ENCODE measurements at regions not wholly inside any gene's neighbourhood (a gene's known extent, or its start where the extent isn't known, plus 50 kb on each side); places are given as distances from the start of the nearest gene placed in this dataset.

- no peak for DNase-seq (ENCODE audit: extremely low spot score)
Measured at GRCh38 chr17:79546386-79546785, 64.5 kb downstream of the RBFOX3 start.

GRCh38 chr17:79545251-79546005 is 65.4 kb downstream of the RBFOX3 start:
- no peaks in the 10 kb centered on the region for H3K36me3 ChIP-seq (ENCODE audit: insufficient read depth)
- WGBS, result 76% methylated on average over 20 of the region's 20 CpGs
- no peak overlapping the region for H3K4me3 ChIP-seq (ENCODE audit: low read depth, low read length)
- DNase-seq (ENCODE audit: extremely low spot score), result no peak
- no peaks in the 10 kb centered on the region for H3K4me1 ChIP-seq (ENCODE audit: insufficient read depth)
- no peak overlapping the region for H3K27ac ChIP-seq (ENCODE audit: low read depth)

More at GRCh38 chr17:79546386-79546785, 64.5 kb downstream of the RBFOX3 start:
- H3K4me1 ChIP-seq (ENCODE audit: insufficient read depth), result no peaks in the 10 kb centered on the region
- no peaks in the 10 kb centered on the region for H3K36me3 ChIP-seq (ENCODE audit: insufficient read depth)
- WGBS, result 79% methylated on average over 10 of the region's 10 CpGs
- no peak overlapping the region for H3K4me3 ChIP-seq (ENCODE audit: low read depth, low read length)
- H3K27ac ChIP-seq (ENCODE audit: low read depth), result no peak overlapping the region

GRCh38 chr17:79544142-79544914 is 66.5 kb downstream of the RBFOX3 start:
- DNase-seq (ENCODE audit: extremely low spot score), result no peak
- H3K36me3 ChIP-seq (ENCODE audit: insufficient read depth), result no peaks in the 10 kb centered on the region
- H3K4me1 ChIP-seq (ENCODE audit: insufficient read depth), result no peaks in the 10 kb centered on the region
- H3K27ac ChIP-seq (ENCODE audit: low read depth), result no peak overlapping the region
- no peak overlapping the region for H3K4me3 ChIP-seq (ENCODE audit: low read depth, low read length)
- WGBS, result 84% methylated on average over 19 of the region's 19 CpGs

- DNase-seq (ENCODE audit: extremely low spot score), result no peak
- Histone ChIP-seq H3K4me3 (ENCODE audit: low read depth, low read length) (no peak overlapping the region), H3K36me3 (ENCODE audit: insufficient read depth) (no peaks in the 10 kb centered on the region), H3K27ac (ENCODE audit: low read depth) (no peak overlapping the region), H3K4me1 (ENCODE audit: insufficient read depth) (no peaks in the 10 kb centered on the region)
- WGBS, result 39% methylated on average over 15 of the region's 15 CpGs
Measured at GRCh38 chr17:79543531-79543930, 67.3 kb downstream of the RBFOX3 start.

- no peaks in the 10 kb centered on the region for H3K36me3 ChIP-seq (ENCODE audit: insufficient read depth)
- H3K4me1 ChIP-seq (ENCODE audit: insufficient read depth), result no peaks in the 10 kb centered on the region
- no peak overlapping the region for H3K4me3 ChIP-seq (ENCODE audit: low read depth, low read length)
- DNase-seq (ENCODE audit: extremely low spot score), result no peak
- 77% methylated on average over 8 of the region's 8 CpGs for WGBS
- no peak overlapping the region for H3K27ac ChIP-seq (ENCODE audit: low read depth)
Measured at GRCh38 chr17:79542718-79543117, 68.1 kb downstream of the RBFOX3 start.

- Histone ChIP-seq H3K36me3 (ENCODE audit: insufficient read depth) (no peaks in the 10 kb centered on the region), H3K4me1 (ENCODE audit: insufficient read depth) (no peaks in the 10 kb centered on the region), H3K27ac (ENCODE audit: low read depth) (no peak overlapping the region), H3K4me3 (ENCODE audit: low read depth, low read length) (no peak overlapping the region)
- WGBS, result 87% methylated on average over 15 of the region's 15 CpGs
- no peak for DNase-seq (ENCODE audit: extremely low spot score)
Measured at GRCh38 chr17:79541056-79541850, 69.6 kb downstream of the RBFOX3 start.

GRCh38 chr17:79539944-79540705 is 70.7 kb downstream of the RBFOX3 start:
- DNase-seq (ENCODE audit: extremely low spot score), result no peak
- Histone ChIP-seq H3K4me3 (ENCODE audit: low read depth, low read length) (no peak overlapping the region), H3K27ac (ENCODE audit: low read depth) (no peak overlapping the region), H3K36me3 (ENCODE audit: insufficient read depth) (no peaks in the 10 kb centered on the region), H3K4me1 (ENCODE audit: insufficient read depth) (no peaks in the 10 kb centered on the region)
- WGBS, result 84% methylated on average over 25 of the region's 25 CpGs

- 88% methylated on average over 6 of the region's 6 CpGs for WGBS
- no peak for DNase-seq (ENCODE audit: extremely low spot score)
- H3K4me3 ChIP-seq (ENCODE audit: low read depth, low read length), result no peak overlapping the region
- H3K36me3 ChIP-seq (ENCODE audit: insufficient read depth), result no peaks in the 10 kb centered on the region
- H3K27ac ChIP-seq (ENCODE audit: low read depth), result no peak overlapping the region
- H3K4me1 ChIP-seq (ENCODE audit: insufficient read depth), result no peaks in the 10 kb centered on the region
Measured at GRCh38 chr17:79538291-79538690, 72.6 kb downstream of the RBFOX3 start.

- Histone ChIP-seq H3K4me3 (ENCODE audit: low read depth, low read length) (no peak overlapping the region), H3K36me3 (ENCODE audit: insufficient read depth) (no peaks in the 10 kb centered on the region), H3K4me1 (ENCODE audit: insufficient read depth) (no peaks in the 10 kb centered on the region), H3K27ac (ENCODE audit: low read depth) (no peak overlapping the region)
- no peak for DNase-seq (ENCODE audit: extremely low spot score)
- WGBS, result 81% methylated on average over 4 of the region's 4 CpGs
Measured at GRCh38 chr17:79537686-79538085, 73.2 kb downstream of the RBFOX3 start.

GRCh38 chr17:79537061-79537460 is 73.8 kb downstream of the RBFOX3 start:
- no peaks in the 10 kb centered on the region for H3K4me1 ChIP-seq (ENCODE audit: insufficient read depth)
- no peak overlapping the region for H3K27ac ChIP-seq (ENCODE audit: low read depth)
- no peaks in the 10 kb centered on the region for H3K36me3 ChIP-seq (ENCODE audit: insufficient read depth)
- no peak for DNase-seq (ENCODE audit: extremely low spot score)
- no peak overlapping the region for H3K4me3 ChIP-seq (ENCODE audit: low read depth, low read length)
- whole genome bisulfite sequencing, result 84% methylated on average over 7 of the region's 7 CpGs

- no peaks in the 10 kb centered on the region for H3K36me3 ChIP-seq (ENCODE audit: insufficient read depth)
- H3K27ac ChIP-seq (ENCODE audit: low read depth), result no peak overlapping the region
- 89% methylated on average over 15 of the region's 15 CpGs for WGBS
- no peak for DNase-seq (ENCODE audit: extremely low spot score)
- H3K4me3 ChIP-seq (ENCODE audit: low read depth, low read length), result no peak overlapping the region
- H3K4me1 ChIP-seq (ENCODE audit: insufficient read depth), result no peaks in the 10 kb centered on the region
Measured at GRCh38 chr17:79536212-79536840, 74.5 kb downstream of the RBFOX3 start.

GRCh38 chr17:79535728-79536025 is 75.2 kb downstream of the RBFOX3 start:
- no peaks in the 10 kb centered on the region for H3K36me3 ChIP-seq (ENCODE audit: insufficient read depth)
- H3K27ac ChIP-seq (ENCODE audit: low read depth), result no peak overlapping the region
- H3K4me3 ChIP-seq (ENCODE audit: low read depth, low read length), result no peak overlapping the region
- no peaks in the 10 kb centered on the region for H3K4me1 ChIP-seq (ENCODE audit: insufficient read depth)
- DNase-seq (ENCODE audit: extremely low spot score), result no peak
- 79% methylated on average over 5 of the region's 5 CpGs for WGBS

Data from urinary bladder (tissue), 3 donors.